OCI-LY7 (cell line): ENCODE measurements at regions not wholly inside any gene's neighbourhood (a gene's known extent, or its start where the extent isn't known, plus 50 kb on each side); places are given as distances from the start of the nearest gene placed in this dataset.

Source experiments
- BruUV-seq: library from RNA; stranded (reverse); fragments of 400-500 nt; replicated peaks from 2 replicates; lab custom pipeline; 2021; lab: Mats Ljungman, UMichigan
- CTCF ChIA-PET: fragments of 300-600 bp; sonication (Branson Sonifier 250); formaldehyde crosslinking; loops from one replicate; lab custom pipeline; 2022; ENCODE audit warnings: antibody characterized with exemption; ENCODE audit not compliant: unreplicated experiment; lab: Charles Lee
- POLR2A ChIA-PET: fragments of 300-600 bp; sonication (Branson Sonifier 250); formaldehyde crosslinking; loops from one replicate; lab custom pipeline; 2022; ENCODE audit warnings: antibody characterized with exemption; lab: Charles Lee
- DNase-seq: peaks from one replicate; pipeline ENCODE4 v3.0.0-alpha.2; 2015; ENCODE audit warnings: low spot score
- H2AFZ ChIP-seq: fragments of 200-600 bp; sonication (generic), shearing (Covaris generic); 2 replicates; pipeline ENCODE4 v1.6.1; 2014; ENCODE audit warnings: mild to moderate bottlenecking, antibody characterized with exemption, low read length, moderate library complexity
- H3K27ac ChIP-seq: fragments of 200-600 bp; sonication (generic); 2 replicates; pipeline ENCODE4 v1.5.1; 2014; ENCODE audit warnings: mixed run types, low read depth, mild to moderate bottlenecking, moderate library complexity, low read length, inconsistent platforms; ENCODE audit not compliant: poor library complexity, severe bottlenecking
- H3K36me3 ChIP-seq: fragments of 200-600 bp; sonication (generic); 2 replicates; pipeline ENCODE4 v1.6.1; 2014; ENCODE audit warnings: mild to moderate bottlenecking, antibody characterized with exemption, low read length, moderate library complexity, mixed read lengths; ENCODE audit not compliant: insufficient read depth
- H3K4me1 ChIP-seq: fragments of 200-600 bp; sonication (generic); 2 replicates; pipeline ENCODE4 v1.5.1; 2014; ENCODE audit warnings: mild to moderate bottlenecking, low read length; ENCODE audit not compliant: insufficient read depth, poor library complexity, severe bottlenecking
- H3K4me2 ChIP-seq: fragments of 200-600 bp; sonication (generic); 2 replicates; pipeline ENCODE4 v1.6.1; 2014; ENCODE audit warnings: mild to moderate bottlenecking, low read length
- H3K4me3 ChIP-seq: fragments of 200-600 bp; sonication (generic); 2 replicates; pipeline ENCODE4 v1.5.1; 2014; ENCODE audit warnings: mild to moderate bottlenecking, low read depth, low read length; ENCODE audit not compliant: poor library complexity, severe bottlenecking
- H3K79me2 ChIP-seq: fragments of 200-600 bp; sonication (generic); 2 replicates; pipeline ENCODE4 v1.6.1; 2016; ENCODE audit warnings: low read depth, mild to moderate bottlenecking, low read length, moderate library complexity, mixed read lengths; ENCODE audit not compliant: insufficient read depth
- H3K9me2 ChIP-seq: fragments of 200-600 bp; sonication (generic); 2 replicates; pipeline ENCODE4 v1.6.1; 2016; ENCODE audit warnings: mild to moderate bottlenecking, low read length, mixed read lengths; ENCODE audit not compliant: insufficient read depth
- H3K9me3 ChIP-seq: fragments of 200-600 bp; sonication (generic); 2 replicates; pipeline ENCODE4 v1.6.1; 2014; ENCODE audit warnings: mild to moderate bottlenecking, mixed run types, low read length, mixed read lengths
- H4K20me1 ChIP-seq: fragments of 200-600 bp; sonication (generic); 2 replicates; pipeline ENCODE4 v1.6.1; 2014; ENCODE audit warnings: mild to moderate bottlenecking, antibody characterized with exemption, low read length, moderate library complexity, mixed read lengths; ENCODE audit not compliant: insufficient read depth
- CTCF ChIP-seq: fragments of 200-600 bp; sonication (generic); conservative IDR thresholded peaks from 2 replicates; pipeline ENCODE4 v1.5.1; 2014; ENCODE audit warnings: mild to moderate bottlenecking, antibody characterized with exemption, low read length, moderate library complexity, mixed read lengths
- EZH2phosphoT487 ChIP-seq: fragments of 200-600 bp; sonication (generic); IDR thresholded peaks from 2 replicates; pipeline ENCODE4 v1.6.1; 2018; ENCODE audit warnings: low read depth, borderline replicate concordance, mild to moderate bottlenecking, mixed run types, antibody characterized with exemption, low read length, moderate library complexity, mixed read lengths
- intact Hi-C: fragments of 100-400 bp; cut with micrococcal nuclease; formaldehyde crosslinking; loops from one replicate; pipeline ENCODE4 v1.10.0; 2022; ENCODE audit not compliant: unreplicated experiment

- Histone ChIP-seq H3K4me3 (no peak overlapping the region), H3K9me3 (no peaks in the 10 kb centered on the region), H3K4me1 (no peaks in the 10 kb centered on the region), H3K79me2 (no peaks in the 10 kb centered on the region), H3K9me2 (no peaks in the 10 kb centered on the region), H3K4me2 (no peak overlapping the region), H2AFZ (no peak overlapping the region), H3K27ac (no peak overlapping the region), H4K20me1 (no peaks in the 10 kb centered on the region), H3K36me3 (no peaks in the 10 kb centered on the region)
- TF ChIP-seq CTCF (no peak), EZH2phosphoT487 (no peak)
- ChIA-PET POLR2A (no interaction called here), CTCF (no interaction called here)
- no TSS peak for BruUV-seq
- intact Hi-C loops, result no loop called here
- no peak for DNase-seq
Observed at GRCh38 chr5:107774316-107774715, 103.6 kb upstream of the EFNA5 start.

- BruUV-seq, result no TSS peak
- H3K4me3 ChIP-seq, result no peak overlapping the region
- H2AFZ ChIP-seq, result no peak overlapping the region
- POLR2A ChIA-PET, result no interaction called here
- TF ChIP-seq EZH2phosphoT487 (no peak), CTCF (no peak)
- DNase-seq, result no peak
- H4K20me1 ChIP-seq, result no peaks in the 10 kb centered on the region
- H3K9me3 ChIP-seq, result no peaks in the 10 kb centered on the region
- CTCF ChIA-PET, result no interaction called here
- intact Hi-C loops, result no loop called here
- H3K79me2 ChIP-seq, result no peaks in the 10 kb centered on the region
- H3K4me1 ChIP-seq, result no peaks in the 10 kb centered on the region
- no peaks in the 10 kb centered on the region for H3K9me2 ChIP-seq
- no peak overlapping the region for H3K27ac ChIP-seq
- no peaks in the 10 kb centered on the region for H3K36me3 ChIP-seq
- no peak overlapping the region for H3K4me2 ChIP-seq
Observed at GRCh38 chr5:107773479-107773878, 102.7 kb upstream of the EFNA5 start.

- Histone ChIP-seq H3K36me3 (no peaks in the 10 kb centered on the region), H3K79me2 (no peaks in the 10 kb centered on the region), H3K9me2 (no peaks in the 10 kb centered on the region), H4K20me1 (no peaks in the 10 kb centered on the region), H3K4me3 (no peak overlapping the region), H3K27ac (no peak overlapping the region), H3K4me2 (no peak overlapping the region), H2AFZ (no peak overlapping the region), H3K4me1 (no peaks in the 10 kb centered on the region), H3K9me3 (no peaks in the 10 kb centered on the region)
- TF ChIP-seq CTCF (no peak), EZH2phosphoT487 (no peak)
- no TSS peak for BruUV-seq
- ChIA-PET POLR2A (no interaction called here), CTCF (no interaction called here)
- intact Hi-C loops, result no loop called here
- DNase-seq, result no peak
Observed at GRCh38 chr5:107772418-107773310, 101.9 kb upstream of the EFNA5 start.
